ENCODE measurements at regions not wholly inside any gene's neighbourhood (a gene's known extent, or its start where the extent isn't known, plus 50 kb on each side); places are given as distances from the start of the nearest gene placed in this dataset.

- Histone ChIP-seq H3K27ac (ENCODE audit: low read depth, low read length) (no peak overlapping the region), H3K9me2 (replicated peaks; ENCODE audit: control insufficient read depth, low read length) (no peaks in the 10 kb centered on the region)
These were observed 291.5 kb upstream of the CCDC179 start for GRCh38 chr11:23151819-23152218.

GRCh38 chr11:23155503-23155902 is 295.2 kb upstream of the CCDC179 start:
- H3K4me1 ChIP-seq (ENCODE audit: control insufficient read depth, low read length) = no peaks in the 10 kb centered on the region
- no peak overlapping the region for H3K4me3 ChIP-seq (ENCODE audit: low read length)
- H3F3A ChIP-seq (ENCODE audit: control insufficient read depth, insufficient read depth) = no peaks in the 10 kb centered on the region
- H4K20me1 ChIP-seq (ENCODE audit: control insufficient read depth, insufficient read depth, low read depth, low read length) = no peaks in the 10 kb centered on the region
- no peaks in the 10 kb centered on the region for H3K27me3 ChIP-seq (ENCODE audit: control insufficient read depth, low read length)
- no peaks in the 10 kb centered on the region for H3K79me2 ChIP-seq (ENCODE audit: control insufficient read depth, low read length)
- TF ChIP-seq CTCF (IDR thresholded peaks at IDR 0.05; ENCODE audit: low read depth, low read length, poor library complexity, severe bottlenecking) (no peak), EZH2phosphoT487 (IDR thresholded peaks at IDR 0.05; ENCODE audit: borderline replicate concordance, low read length) (no peak)
- H3K36me3 ChIP-seq (ENCODE audit: control insufficient read depth, low read length) = no peaks in the 10 kb centered on the region
- no peak overlapping the region for H3K4me2 ChIP-seq (ENCODE audit: low read length)
- H3K9me2 ChIP-seq (replicated peaks; ENCODE audit: control insufficient read depth, low read length) = no peaks in the 10 kb centered on the region
- H3K9me3 ChIP-seq (ENCODE audit: control insufficient read depth, insufficient read depth, low read length) = no peaks in the 10 kb centered on the region
- H3K27ac ChIP-seq (ENCODE audit: low read depth, low read length) = no peak overlapping the region

More at GRCh38 chr11:23151819-23152218, 291.5 kb upstream of the CCDC179 start:
- H3K79me2 ChIP-seq (ENCODE audit: control insufficient read depth, low read length) = no peaks in the 10 kb centered on the region
- TF ChIP-seq EZH2phosphoT487 (IDR thresholded peaks at IDR 0.05; ENCODE audit: borderline replicate concordance, low read length) (no peak), CTCF (IDR thresholded peaks at IDR 0.05; ENCODE audit: low read depth, low read length, poor library complexity, severe bottlenecking) (no peak)
- H4K20me1 ChIP-seq (ENCODE audit: control insufficient read depth, insufficient read depth, low read depth, low read length) = no peaks in the 10 kb centered on the region
- no peaks in the 10 kb centered on the region for H3K27me3 ChIP-seq (ENCODE audit: control insufficient read depth, low read length)
- no peaks in the 10 kb centered on the region for H3K36me3 ChIP-seq (ENCODE audit: control insufficient read depth, low read length)
- H3K9me3 ChIP-seq (ENCODE audit: control insufficient read depth, insufficient read depth, low read length) = no peaks in the 10 kb centered on the region
- H3K4me3 ChIP-seq (ENCODE audit: low read length) = no peak overlapping the region
- no peaks in the 10 kb centered on the region for H3K4me1 ChIP-seq (ENCODE audit: control insufficient read depth, low read length)
- no peaks in the 10 kb centered on the region for H3F3A ChIP-seq (ENCODE audit: control insufficient read depth, insufficient read depth)
- no peak overlapping the region for H3K4me2 ChIP-seq (ENCODE audit: low read length)

- H3K4me1 ChIP-seq (ENCODE audit: control insufficient read depth, low read length) = no peaks in the 10 kb centered on the region
- H3K9me2 ChIP-seq (replicated peaks; ENCODE audit: control insufficient read depth, low read length) = no peaks in the 10 kb centered on the region
- no peaks in the 10 kb centered on the region for H4K20me1 ChIP-seq (ENCODE audit: control insufficient read depth, insufficient read depth, low read depth, low read length)
- no peak overlapping the region for H3K4me2 ChIP-seq (ENCODE audit: low read length)
- TF ChIP-seq EZH2phosphoT487 (IDR thresholded peaks at IDR 0.05; ENCODE audit: borderline replicate concordance, low read length) (no peak), CTCF (IDR thresholded peaks at IDR 0.05; ENCODE audit: low read depth, low read length, poor library complexity, severe bottlenecking) (no peak)
- no peaks in the 10 kb centered on the region for H3K9me3 ChIP-seq (ENCODE audit: control insufficient read depth, insufficient read depth, low read length)
- no peaks in the 10 kb centered on the region for H3K36me3 ChIP-seq (ENCODE audit: control insufficient read depth, low read length)
- H3K27ac ChIP-seq (ENCODE audit: low read depth, low read length) = no peak overlapping the region
- no peak overlapping the region for H3K4me3 ChIP-seq (ENCODE audit: low read length)
- no peaks in the 10 kb centered on the region for H3F3A ChIP-seq (ENCODE audit: control insufficient read depth, insufficient read depth)
- no peaks in the 10 kb centered on the region for H3K27me3 ChIP-seq (ENCODE audit: control insufficient read depth, low read length)
- no peaks in the 10 kb centered on the region for H3K79me2 ChIP-seq (ENCODE audit: control insufficient read depth, low read length)
These were observed 303.7 kb upstream of the CCDC179 start for GRCh38 chr11:23164022-23164421.

- no peaks in the 10 kb centered on the region for H3K79me2 ChIP-seq (ENCODE audit: control insufficient read depth, low read length)
- no peaks in the 10 kb centered on the region for H3K27me3 ChIP-seq (ENCODE audit: control insufficient read depth, low read length)
- no peaks in the 10 kb centered on the region for H3K4me1 ChIP-seq (ENCODE audit: control insufficient read depth, low read length)
- H3K9me2 ChIP-seq (replicated peaks; ENCODE audit: control insufficient read depth, low read length) = no peaks in the 10 kb centered on the region
- H3K4me3 ChIP-seq (ENCODE audit: low read length) = no peak overlapping the region
- no peaks in the 10 kb centered on the region for H3K36me3 ChIP-seq (ENCODE audit: control insufficient read depth, low read length)
- TF ChIP-seq CTCF (IDR thresholded peaks at IDR 0.05; ENCODE audit: low read depth, low read length, poor library complexity, severe bottlenecking) (no peak), EZH2phosphoT487 (IDR thresholded peaks at IDR 0.05; ENCODE audit: borderline replicate concordance, low read length) (no peak)
- no peaks in the 10 kb centered on the region for H3F3A ChIP-seq (ENCODE audit: control insufficient read depth, insufficient read depth)
- no peaks in the 10 kb centered on the region for H4K20me1 ChIP-seq (ENCODE audit: control insufficient read depth, insufficient read depth, low read depth, low read length)
- H3K4me2 ChIP-seq (ENCODE audit: low read length) = no peak overlapping the region
- no peaks in the 10 kb centered on the region for H3K9me3 ChIP-seq (ENCODE audit: control insufficient read depth, insufficient read depth, low read length)
- H3K27ac ChIP-seq (ENCODE audit: low read depth, low read length) = no peak overlapping the region
These were observed 306.1 kb upstream of the CCDC179 start for GRCh38 chr11:23166376-23166775.

Data from DOHH2 (cell line).